ENCODE measurements at regions not wholly inside any gene's neighbourhood (a gene's known extent, or its start where the extent isn't known, plus 50 kb on each side); places are given as distances from the start of the nearest gene placed in this dataset.

DNA sequence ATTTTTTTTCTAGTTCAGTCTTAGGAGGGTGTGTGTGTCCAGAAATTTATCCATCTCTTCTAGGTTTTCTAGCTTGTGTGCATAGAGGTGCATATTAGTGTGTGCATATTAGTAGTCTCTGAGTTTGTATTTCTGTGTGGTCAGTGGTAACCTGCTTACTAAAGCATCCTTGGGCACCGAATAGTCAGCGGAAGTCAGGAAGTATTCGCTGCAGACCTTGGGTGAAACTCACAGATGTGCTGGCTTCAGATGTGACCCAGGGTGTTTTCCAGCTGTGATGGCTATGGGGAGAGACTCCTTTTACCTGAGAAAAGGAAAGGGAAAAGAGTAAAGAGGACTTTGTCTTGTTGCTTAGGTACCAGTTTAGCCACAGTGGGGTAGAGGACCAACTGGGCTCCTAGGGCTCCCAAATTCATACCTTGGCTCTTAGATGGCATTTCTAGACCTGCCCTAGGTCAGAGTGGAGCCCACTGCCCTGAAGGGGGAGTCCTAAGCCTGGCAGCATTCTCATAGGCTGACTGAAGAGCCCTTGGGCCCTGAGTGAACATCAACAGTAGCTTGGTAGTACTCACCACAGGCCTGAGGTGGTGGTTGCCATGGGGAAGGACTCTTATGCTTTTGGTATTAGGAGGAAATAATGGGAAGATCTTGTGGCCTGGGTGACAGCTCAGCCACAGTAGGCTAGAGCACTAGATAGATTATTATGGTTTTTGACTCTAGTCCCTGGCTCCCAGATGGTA lies 286.0 kb upstream of the ZPLD1 start:
- no peak for DNase-seq (ENCODE audit: low read depth)

DNA sequence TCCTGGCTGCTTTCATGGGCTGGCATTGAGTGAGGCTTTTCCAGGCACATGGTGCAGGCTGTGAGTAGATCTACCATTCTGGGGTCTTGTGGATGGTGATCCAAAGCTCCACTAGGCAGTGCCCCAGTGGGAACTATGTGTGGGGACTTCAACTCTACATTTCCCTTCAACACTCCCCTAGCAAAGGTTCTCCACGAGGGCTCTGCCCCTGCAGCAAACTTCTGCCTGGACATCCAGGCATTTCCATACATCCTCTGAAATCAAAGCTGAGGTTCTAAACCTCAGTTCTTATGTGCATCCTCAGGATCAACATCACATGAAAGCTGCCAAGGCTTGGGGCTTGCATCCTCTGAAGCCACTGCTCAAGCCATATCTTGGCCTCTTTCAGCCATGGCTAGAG lies 282.9 kb upstream of the ZPLD1 start:
- no peak for DNase-seq (ENCODE audit: low read depth)

DNA sequence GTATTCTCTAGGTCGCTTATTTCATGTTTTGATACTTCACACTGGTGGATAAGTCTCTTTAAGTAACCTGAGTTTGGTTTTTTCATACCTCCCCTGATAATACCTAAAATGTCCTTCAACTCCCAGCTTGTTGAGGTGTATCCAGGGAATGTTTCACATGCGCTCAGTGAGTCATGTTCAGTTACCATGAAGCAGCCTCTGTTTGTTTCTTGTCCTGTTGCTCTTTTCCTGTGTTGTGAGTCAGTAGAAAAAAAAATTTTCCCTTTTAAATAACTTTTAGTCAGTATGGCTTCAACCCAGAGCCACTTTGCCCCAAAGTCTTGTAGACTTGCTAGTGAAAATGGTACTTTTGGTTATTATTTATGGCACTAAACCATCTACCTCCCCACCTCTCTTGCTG lies 278.4 kb upstream of the ZPLD1 start:
- peak; percentile 100 for DNase-seq (ENCODE audit: low read depth)

DNA sequence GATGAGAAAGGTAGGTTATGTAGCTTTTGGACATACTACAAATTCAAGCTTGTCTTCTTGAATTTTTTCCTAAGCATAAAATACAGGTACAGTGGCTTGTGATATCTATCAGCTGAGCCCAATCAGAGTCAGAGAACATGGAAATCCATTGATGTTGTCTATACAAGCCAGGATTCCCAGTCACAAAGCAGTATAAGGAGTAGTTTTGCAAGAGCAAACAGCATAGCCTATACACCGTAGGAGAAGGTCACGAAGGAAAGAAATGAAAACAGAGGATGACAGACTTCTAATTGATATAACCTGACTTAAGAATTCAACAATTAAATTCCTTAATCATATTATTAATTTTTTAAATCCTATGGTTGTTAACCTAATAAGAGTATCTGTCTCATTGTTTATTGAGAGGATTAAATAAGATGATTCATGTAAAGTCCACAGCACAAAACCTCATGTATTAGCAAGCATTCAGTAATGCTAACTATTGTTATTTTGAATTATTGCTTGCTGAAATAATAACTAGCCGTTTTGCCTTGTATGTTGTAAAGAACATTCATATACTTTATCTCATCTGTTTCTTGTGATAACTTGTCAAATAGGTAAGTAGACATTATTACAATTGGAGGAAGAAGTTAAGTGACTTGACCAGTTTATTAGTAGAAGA lies 276.6 kb upstream of the ZPLD1 start:
- DNase-seq (ENCODE audit: low read depth): peak; percentile 41

DNA sequence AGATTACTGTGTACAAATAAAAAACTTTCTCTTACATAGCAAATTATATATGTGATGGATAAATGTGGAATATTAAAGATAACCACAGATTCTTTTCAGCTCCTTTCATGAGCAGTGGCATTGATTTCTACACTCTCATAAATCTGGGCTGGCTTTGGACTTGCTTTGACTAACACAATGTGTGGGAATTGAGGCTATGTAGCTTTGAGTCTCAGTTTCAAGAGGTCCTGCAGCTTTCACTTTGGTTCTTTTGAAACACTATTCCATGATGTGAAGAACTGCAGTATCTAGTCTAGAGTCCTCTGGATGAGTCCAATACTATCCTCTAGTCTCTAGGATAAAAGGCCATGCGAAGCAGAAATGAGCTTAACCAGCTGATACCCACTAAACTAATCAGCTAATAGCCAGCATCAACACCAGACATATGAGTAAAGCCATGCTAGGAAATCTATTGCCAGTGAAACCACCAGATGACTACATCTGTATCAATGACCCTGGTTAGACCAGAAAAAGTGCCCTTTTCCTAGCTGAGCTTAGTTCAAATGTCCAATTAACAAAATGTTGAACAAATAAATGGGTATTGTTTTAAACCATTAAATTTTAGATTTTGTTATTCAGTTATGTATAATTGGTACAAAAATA lies 274.9 kb upstream of the ZPLD1 start:
- no peak for DNase-seq (ENCODE audit: low read depth)

DNA sequence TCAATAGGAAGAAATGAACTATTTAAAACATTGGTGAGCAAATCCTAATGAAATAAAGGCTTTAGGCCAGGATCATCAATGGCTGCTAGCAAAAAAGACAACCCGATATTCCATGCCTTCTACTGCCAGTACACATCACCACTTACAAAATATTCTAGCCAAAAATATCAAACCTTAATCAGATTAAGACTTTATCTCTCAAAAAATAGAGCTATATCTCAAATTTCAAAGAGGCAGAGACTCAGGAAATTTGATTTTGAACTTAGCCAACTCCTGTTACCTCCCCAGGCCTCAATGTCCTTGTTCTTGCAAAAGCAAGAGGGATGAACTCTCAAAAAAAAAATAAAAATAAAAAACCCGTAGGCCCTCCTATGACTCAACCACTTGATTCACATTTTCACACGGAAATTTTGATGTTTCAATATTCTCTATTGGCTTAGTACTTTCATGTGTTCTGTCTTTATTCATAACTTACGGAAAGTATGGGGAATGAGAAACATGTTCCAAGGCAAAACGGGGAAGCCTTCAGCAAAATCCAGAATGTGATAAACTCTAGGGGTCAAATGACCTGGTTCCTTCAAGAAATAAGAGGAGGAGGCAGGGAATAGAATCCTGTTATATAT lies 273.3 kb upstream of the ZPLD1 start:
- no peak for DNase-seq (ENCODE audit: low read depth)

DNA sequence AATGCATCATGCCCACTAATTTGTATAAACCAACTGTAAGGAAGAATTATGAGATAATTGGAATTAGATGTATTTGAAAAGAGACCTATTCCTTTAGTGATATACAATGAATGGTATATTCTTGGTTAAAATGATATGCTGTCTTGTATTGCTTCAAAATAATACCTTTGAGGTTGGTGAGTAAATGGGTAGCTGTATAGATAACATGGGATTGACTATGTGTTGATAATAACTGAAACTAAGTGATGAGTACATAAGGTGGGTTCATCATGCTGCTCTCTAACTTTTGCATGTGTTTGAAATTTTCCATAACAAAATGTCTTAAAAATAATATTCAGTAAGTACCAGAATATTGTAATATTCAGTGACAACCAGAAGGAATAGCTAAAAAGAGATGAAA lies 272.6 kb upstream of the ZPLD1 start:
- DNase-seq (ENCODE audit: low read depth): no peak

DNA sequence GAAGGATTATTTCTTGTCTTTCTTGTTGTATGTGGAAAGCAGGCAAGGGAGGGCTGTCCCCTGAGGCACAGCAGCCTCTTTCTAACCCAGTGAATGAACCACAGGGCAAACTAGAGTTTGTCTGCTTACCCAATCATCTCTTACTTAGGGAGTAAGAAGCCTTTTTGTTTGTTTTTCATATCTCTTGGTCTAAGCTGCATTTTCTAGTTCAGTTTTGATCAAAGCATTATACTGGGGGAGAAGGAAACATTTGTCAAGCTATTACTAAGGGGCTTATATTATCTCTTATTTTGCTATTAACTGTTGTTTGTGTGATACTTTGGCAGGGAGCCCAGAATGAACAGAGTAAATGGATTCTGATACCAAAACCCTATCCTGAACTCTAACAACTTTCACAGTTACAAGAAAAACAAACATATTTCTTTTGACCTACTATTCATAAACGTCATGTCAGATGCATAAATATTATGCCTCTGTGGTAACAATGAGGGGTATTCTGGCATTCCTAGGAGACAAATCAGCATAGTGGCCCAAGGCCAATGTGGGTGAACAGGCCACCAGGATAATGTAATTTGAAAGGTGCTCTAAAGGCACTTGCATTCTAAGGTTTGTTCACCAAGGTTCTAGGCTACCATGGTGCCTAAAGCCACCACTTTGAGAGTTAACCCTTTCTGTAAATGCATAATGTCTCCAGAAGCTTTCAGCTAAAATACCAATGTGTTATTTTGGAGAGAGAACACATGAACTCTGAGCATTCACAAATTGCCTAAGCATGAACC lies 271.6 kb upstream of the ZPLD1 start:
- peak; percentile 94 for DNase-seq (ENCODE audit: low read depth)

DNA sequence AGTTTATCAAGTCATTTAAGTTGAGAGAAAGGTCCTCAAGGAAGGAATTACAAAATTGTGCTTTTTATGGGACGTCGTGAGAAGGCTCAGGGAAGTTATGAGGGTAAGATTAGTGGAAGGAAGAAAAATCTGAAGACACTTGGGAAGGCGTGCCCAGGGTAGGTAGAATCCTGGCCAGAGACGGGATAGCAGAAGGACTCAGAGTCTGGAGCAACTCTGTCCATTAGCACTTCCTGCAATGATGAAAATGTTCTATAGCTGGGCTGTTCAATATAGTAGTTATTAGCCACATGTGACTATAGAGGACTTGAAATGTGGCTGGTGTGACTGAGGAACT lies 271.0 kb upstream of the ZPLD1 start:
- no peak for DNase-seq (ENCODE audit: low read depth)

DNA sequence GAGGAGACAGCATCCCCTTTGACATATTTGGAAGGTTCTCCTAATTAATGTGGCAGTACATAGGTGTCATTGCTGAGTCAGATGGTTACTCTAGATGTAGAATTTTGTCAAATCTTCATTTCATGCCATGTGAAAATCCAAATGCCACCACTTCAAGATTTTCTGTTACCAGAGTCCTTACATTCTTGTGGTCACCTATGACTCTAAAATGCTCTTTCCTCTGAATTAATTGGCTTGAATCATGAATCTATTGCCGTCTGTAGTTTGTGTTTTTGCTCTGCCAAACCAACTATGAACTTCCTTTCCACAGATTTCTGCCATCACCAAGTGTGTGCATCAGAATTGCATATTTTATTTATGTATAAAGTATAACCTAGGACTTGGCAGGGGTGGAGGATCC lies 269.4 kb upstream of the ZPLD1 start:
- peak; percentile 96 for DNase-seq (ENCODE audit: low read depth)

DNA sequence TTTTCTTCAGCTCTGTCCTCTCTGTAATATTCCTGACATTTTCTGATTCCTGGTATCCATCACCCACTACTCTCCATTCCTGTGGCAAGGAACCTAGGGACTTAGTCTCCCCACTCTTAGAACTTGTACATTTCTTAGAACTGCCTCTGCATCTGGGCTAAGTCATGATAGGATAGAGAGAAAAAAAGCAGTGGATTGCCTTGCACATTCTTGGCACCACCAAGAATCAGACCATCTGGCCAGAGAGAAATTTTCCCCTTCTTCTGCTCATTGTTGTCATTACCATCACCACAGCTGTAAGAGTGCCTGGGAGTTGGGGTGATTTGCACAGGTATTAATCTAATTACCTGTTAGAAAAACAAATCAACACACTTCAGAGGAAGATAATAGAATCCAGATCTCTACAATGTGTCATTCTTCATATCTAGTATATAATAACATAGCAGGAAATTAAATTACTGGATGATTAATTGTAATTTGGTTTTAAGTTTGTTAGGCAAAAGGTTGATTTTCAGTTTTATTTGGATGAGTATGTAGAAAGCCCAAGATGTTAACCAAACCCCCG lies 264.8 kb upstream of the ZPLD1 start:
- DNase-seq (ENCODE audit: low read depth): no peak

DNA sequence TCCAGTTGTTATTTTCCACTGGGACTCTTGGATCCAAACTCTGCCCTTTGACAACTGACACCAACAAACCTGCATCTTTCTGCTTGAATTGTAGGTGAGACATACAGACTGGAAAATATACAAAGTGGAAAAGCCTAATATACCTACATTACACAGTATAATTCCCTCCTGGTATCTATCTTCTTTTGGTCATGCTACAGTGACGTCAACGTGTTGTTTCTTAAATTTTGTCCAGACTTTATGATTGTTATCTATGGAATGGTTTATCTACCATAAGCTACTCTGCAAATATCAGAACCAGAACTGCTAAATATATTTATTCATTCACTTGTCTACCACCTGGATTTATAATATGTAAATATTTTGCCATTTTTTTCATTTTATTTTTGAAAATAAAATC lies 264.3 kb upstream of the ZPLD1 start:
- no peak for DNase-seq (ENCODE audit: low read depth)

DNA sequence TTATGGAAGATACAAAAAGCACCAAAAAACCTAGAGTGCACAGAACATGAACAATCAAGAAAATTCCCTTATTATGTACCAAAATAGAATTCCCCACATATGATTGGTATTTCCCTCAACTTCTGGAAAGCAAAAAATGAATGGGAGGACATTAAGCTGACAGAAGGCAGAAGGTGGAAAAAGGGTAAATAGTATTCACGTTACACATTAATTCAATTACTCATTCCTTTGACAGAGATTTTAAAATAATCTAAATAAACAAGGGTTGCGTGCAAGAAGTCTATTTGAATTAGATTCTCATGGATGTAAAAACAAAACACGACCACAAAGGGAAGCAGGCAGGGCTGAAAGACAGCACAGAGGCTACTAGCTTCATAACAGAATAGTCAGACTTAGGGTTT lies 260.5 kb upstream of the ZPLD1 start:
- peak; percentile 96 for DNase-seq (ENCODE audit: low read depth)

DNA sequence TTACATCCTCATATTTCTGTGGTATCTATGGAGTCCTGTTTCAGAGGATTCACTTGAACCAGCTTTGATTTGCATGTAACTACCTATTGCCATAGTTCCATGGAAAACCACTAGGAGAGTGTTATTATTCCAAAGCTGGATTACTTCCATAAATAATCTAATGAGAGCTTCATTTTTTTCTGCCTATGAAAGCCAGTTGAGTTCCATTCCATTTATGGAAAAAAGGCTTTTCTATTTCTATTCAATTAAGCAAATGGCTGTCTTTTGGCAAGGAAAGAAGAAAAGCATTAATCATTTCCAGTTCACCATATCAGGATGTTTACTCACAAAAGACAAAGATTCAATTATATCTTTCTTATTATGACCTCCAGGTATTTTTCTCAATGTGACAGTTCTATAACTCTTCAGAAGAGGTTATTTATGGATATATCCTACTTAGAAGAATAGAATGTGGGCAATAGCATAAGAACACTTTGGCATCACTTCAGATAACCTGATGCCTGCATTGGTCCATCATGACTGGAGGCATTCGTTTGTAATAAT lies 259.9 kb upstream of the ZPLD1 start:
- DNase-seq (ENCODE audit: low read depth): peak; percentile 52

DNA sequence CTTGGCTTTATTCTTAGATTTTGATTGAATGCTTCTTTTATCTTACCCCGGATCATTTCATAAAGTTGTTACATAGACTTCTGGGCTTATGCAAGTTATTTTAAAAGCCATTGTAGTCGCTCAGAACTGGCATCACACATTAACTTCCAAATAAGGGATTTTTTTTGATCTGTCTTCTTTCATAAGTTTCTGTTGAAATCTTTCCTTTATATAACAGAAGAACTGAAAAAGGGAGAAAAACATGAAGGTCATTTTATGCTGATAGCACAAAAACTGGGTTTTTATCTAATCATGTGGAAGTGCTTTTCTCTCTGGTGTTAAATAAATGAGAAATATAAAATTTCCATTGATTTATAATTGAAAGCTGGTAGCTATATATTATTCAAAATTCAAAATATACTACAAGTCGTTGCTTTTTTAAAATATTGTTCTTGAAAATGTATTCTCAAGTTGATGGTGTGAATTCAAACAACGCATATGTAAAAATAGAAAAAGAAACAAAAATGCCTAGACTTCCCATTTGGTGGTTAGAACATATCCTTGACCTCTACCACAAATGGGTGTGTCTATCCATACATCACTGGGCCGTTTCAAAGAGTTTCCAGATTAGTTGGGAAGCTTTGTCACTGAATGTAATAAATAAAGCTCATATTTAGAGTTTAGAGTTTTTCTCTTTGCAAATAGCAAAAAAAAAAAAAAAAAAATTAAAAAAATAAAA lies 258.3 kb upstream of the ZPLD1 start:
- no peak for DNase-seq (ENCODE audit: low read depth)

DNA sequence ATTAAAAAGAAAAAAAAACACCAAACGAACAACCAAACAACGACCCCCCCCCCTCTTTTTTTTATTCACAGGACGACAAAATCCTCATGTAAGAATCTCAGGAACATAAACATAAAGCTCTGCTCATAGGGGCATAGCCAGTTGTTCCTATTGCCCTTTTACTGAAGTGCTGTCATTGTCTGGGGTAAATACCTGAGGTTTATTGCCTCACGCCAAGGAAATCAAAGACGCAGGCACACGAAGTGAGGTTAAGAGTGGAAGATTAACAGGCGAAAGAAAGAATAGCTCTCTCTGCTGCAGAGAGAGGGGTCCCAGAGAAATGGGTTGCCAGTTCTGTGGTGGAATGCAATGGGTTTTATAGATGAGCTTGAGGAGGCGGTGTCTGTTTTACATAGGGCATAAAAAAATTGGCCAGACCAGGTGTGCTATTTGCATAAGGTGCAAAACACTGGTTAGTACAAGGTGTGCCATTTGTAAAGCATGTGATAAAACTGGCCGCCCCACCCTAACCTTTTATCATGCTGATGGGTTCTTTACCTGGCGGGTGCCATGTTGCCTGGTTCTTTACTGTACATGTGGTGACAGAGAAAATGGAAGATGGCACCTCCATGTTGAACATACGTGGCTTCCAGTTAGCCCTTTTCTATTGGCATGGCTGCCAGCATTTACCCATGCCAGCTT lies 257.6 kb upstream of the ZPLD1 start:
- peak; percentile 60 for DNase-seq (ENCODE audit: low read depth)

DNA sequence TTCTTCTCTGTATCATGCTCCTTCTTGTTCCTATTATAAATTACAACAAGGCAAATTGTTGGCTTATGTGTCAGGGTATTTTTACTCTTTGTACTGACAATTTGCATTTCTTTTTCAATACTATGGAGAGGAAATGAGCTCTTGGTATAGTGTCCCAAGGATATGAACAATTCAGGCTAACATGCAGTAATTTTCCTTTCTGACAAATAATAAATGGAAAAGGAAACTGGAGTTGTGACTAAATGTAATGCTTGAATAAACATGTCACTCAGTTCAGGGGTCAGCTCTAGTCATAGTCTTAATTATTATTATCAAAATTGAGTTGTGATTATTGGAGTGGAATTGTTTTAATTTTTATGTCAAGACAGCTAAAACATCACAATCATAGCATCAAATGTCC lies 256.0 kb upstream of the ZPLD1 start:
- peak; percentile 50 for DNase-seq (ENCODE audit: low read depth)

DNA sequence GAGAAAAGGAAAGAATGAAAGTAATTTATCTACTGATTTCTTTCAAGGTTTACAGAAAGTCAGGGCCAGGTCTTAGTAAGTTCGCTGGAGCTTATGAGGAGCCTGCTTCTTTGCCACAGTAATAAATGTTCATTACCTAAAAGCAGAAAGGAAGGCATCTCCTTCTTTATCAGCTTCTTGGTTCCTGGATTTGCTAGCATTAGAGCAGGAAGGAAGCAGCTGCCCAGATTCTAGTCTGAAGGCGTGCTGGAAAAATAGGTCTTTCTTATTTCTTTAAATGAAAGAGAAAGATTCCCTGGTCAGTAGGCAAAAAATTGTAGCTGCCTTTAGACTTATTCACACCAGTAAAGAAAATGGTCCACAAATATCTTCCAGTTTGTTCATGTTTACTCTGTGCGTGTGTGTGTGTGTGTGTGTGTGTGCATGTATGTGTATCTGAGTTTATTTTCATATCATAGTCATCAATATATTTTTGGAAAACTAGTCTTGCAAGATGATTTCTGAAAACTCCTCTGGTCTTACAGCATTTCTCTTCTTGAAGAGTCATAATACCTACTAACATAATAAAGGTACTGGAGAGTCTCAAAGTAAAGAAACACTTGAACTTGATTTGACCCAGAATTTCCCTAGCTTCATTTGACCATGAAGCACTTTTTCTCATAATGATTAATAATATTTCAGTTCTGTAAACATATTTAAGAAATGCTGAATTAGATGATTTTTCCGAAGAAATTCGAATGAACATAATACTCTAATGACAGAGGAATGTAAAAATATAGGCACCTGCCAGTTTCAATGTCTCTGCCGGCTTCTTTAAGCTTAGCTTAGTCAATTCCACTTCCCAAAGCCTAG lies 255.3 kb upstream of the ZPLD1 start:
- peak; percentile 74 for DNase-seq (ENCODE audit: low read depth)

DNA sequence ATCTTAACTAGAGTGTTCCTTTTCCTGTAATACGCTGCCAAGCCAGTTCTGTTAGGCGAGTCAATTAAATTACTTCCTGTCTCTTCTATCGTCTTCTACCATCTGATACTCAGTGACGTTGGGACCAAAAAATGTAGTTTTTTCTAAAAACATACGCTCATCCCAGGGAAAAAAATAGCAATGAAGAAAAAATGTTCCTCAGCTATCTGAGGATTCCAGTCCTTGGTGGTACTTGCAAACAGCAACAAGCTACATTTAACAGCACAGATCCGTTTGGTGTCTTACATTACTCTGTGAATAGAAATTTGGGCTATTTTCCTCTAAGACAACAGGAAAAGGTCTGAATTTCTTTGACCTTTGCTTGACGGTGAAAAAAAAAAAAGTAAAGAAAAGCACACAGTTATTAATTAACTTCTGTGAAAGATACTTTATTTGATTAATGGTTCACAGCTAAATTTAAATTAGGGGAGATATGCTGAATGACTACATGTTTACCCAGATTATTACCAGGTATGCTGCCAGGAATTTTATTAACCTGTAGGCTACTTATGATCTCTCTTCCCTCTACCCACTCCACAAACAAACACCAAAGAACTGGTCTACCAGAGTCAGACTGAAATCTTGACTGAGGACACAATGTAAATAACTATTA lies 254.4 kb upstream of the ZPLD1 start:
- DNase-seq (ENCODE audit: low read depth): peak; percentile 96
